ENCODE measurements at regions not wholly inside any gene's neighbourhood (a gene's known extent, or its start where the extent isn't known, plus 50 kb on each side); places are given as distances from the start of the nearest gene placed in this dataset.

DNA sequence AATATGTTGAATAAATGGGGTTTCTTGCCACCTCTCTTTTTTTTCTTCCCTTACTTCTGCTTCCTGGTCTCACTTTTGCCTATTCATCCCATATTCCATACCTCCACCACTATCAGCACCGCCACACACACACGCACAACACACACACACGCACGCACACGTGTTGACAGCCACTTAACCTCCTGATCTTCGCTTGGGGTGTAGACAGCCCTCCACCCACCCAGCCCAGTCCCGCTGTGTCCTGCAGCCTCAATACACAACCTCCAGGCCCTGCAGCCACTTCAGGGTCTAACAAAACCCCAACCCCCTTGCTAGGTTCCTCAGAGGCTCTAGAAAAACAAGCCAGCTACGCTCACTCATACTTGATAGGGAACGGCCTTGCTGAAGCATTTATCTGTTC, 72.3 kb downstream of the LINC00237 start:
- no peak for DNase-seq (ENCODE audit: low read depth)

DNA sequence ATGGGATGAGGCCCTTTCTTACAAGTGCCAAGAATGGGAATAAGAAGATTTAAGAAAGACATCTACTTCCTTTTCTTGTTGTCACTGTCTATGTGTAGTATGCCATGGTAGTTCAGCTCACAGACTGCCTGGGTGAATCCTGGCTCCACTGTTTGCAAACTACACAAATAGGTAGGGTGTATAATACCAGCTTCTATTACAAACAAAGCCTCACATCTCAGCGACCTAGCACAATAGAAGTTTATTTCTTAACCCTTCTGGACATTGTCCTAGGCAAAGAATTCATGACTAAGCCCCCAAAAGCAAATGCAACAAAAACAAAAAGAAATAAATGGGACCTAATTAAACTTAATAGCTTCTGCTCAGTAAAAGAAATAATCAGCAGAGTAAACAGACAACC, 74.5 kb downstream of the LINC00237 start:
- DNase-seq (ENCODE audit: low read depth), result no peak

GRCh38 chr20:21029341-21029740, 76.8 kb downstream of the LINC00237 start:
- DNase-seq (ENCODE audit: low read depth), result no peak

GRCh38 chr20:21028921-21029320, 77.2 kb downstream of the LINC00237 start:
- no peak for DNase-seq (ENCODE audit: low read depth)

GRCh38 chr20:21028436-21028835, 77.7 kb downstream of the LINC00237 start:
- DNase-seq (ENCODE audit: low read depth), result no peak

GRCh38 chr20:21027569-21027968, 78.6 kb downstream of the LINC00237 start:
- DNase-seq (ENCODE audit: low read depth), result no peak

DNA sequence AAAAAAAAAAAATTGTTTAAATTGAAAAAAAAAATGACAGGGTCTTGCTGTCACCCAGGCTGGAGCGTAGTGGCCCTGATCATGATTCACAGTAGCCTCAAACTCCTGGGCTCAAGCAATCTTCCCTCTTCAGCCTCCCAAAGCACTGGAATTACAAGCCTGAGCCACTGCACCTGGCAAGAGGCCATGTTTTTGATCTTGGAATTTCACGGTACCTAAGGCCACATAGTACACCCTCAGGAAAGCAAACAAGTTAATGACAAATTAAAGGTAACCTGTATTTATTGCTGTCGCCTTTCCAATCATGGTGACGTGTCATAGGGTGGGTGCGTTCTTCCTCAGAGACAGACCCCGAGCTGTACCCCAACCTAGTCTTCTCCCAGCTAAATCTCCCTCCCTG, 79.2 kb downstream of the LINC00237 start:
- no peak for DNase-seq (ENCODE audit: low read depth)

DNA sequence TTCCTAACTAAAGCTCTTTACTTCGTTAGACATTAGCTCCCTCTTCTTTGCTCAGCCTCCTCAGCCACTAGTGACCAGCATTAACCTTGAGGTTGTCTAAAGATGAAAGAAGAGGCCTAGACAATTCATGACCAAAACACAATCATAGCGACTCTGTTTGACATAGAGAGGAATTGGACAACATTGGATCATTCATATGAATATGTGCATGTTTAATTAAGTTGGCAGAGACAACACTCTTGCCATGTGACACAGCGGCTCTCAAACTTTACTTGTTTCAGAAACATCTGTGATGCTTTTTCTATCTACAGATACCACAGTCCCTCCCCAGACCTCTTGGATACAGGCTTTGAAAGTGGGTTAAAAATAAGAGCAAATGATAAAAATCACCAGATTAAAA, 81.7 kb downstream of the LINC00237 start:
- no peak for DNase-seq (ENCODE audit: low read depth)

DNA sequence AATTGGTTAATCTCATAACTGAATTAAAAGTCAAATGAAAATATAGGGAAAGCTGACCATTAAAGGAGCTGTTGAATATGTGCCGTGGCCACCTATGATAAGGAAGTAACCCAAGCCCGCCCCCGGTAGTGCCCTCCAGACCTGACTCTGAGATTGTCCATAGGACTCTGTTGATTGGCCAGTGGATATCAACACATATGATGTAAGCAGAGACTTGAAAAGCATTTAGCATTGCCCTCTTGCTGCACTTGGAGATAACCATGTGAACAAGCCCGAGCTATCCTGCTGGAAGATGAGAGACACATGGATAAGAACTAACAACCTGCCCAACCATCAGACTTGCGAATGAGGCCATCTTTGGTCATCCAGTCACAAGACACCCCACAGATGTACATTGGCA, 83.2 kb downstream of the LINC00237 start:
- no peak for DNase-seq (ENCODE audit: low read depth)

DNA sequence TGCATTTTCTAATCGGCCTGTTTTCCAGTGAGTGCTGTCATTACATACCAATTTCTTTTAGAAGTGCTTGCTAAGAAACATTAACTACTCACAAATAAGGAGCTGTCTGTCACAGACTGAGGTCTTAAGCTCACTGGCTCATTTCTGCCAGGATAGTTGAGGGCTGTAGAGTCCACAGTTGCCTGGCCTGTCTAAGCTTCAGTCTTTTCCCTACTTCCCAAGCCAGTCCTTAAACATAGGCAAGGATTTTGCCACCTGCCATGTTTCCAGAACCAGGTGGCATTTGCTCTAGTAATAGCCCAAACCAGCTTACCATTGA, 84.7 kb downstream of the LINC00237 start:
- DNase-seq (ENCODE audit: low read depth), result no peak

- DNase-seq (ENCODE audit: low read depth), result no peak
Measured at GRCh38 chr20:21020659-21021471, 85.3 kb downstream of the LINC00237 start.

DNA sequence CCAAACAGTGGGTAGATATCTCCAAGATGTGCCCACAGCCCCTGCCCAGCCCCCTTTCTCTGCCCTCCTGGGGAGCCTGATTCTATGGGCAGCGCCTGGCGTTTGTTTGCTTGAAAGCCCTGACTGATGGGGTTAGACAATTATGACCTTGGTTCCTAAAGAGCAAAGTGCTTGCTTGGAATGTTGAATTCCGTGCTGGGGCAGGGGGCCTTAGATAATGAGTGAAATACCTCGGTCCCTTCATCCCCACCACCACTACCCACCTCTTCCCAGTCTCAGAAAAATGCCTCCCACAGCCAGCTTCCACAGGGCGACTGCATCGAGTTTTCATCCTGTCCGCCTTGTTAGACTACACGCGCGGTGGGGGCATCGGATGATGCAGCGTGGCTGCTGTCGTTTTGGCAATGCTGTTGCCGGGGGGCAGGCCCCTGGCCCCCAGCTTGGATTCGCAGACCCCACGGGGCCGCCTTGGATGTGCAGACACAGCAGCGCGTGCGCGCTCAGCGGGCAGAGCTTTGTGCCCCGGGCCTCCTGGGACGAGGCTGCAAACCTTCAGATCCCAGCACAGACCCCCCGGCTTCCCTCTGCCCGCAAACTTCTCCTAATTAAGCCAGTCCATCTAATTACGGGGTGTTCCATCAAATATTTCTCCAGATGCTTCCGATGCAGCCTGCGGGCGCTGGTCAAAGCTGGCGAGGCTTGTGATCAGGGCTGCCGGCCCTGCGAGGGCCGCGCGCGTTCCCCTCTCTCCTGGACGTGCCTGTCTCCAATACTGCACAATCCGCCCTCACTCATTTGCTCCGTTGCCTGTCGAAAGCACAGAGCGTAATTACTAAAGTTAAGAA, 86.1 kb downstream of the LINC00237 start:
- no peak for DNase-seq (ENCODE audit: low read depth)

DNA sequence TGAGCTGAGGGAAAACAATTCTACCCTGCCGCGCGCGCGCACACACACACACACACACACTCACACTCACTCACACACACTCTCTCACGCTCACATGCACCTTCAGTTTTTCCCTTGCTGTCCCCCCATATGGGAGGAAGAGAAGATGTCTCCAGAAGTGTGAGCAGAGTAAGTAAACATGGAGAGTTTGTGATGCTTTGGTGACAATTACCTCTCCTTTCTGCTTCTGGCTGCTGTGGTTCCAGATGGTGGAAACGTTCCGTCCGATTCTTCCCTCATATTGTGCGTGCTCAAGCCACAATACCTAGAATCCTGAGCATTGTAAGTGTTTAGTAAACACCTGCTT, 86.7 kb downstream of the LINC00237 start:
- no peak for DNase-seq (ENCODE audit: low read depth)

GRCh38 chr20:21018576-21018975, 87.6 kb downstream of the LINC00237 start:
- no peak for DNase-seq (ENCODE audit: low read depth)

GRCh38 chr20:21017528-21018085, 88.6 kb downstream of the LINC00237 start:
- no peak for DNase-seq (ENCODE audit: low read depth)

- no peak for DNase-seq (ENCODE audit: low read depth)
Measured at GRCh38 chr20:21016751-21017150, 89.4 kb downstream of the LINC00237 start.

GRCh38 chr20:21014528-21014927, 91.6 kb downstream of the LINC00237 start:
- DNase-seq (ENCODE audit: low read depth), result no peak

DNA sequence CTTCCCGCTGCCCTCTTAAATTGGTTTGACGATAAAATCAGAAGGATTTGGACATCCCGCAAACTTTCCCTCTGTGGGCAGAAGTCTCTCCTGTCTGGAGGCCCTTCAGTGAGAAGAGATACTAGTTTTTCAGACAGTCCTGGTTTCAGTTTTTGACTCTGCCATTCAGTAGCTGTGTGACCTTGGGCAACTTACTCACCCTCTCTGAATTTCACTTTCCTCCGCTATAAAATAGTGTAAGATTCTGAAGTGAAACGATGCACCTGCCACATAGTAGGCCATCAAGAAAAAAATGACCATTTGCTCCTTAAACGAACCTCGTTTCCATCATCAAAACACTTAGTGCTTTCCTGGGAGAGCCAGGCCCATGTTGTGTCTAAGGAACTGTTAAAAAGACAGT, 97.2 kb downstream of the LINC00237 start:
- DNase-seq (ENCODE audit: low read depth), result no peak

DNA sequence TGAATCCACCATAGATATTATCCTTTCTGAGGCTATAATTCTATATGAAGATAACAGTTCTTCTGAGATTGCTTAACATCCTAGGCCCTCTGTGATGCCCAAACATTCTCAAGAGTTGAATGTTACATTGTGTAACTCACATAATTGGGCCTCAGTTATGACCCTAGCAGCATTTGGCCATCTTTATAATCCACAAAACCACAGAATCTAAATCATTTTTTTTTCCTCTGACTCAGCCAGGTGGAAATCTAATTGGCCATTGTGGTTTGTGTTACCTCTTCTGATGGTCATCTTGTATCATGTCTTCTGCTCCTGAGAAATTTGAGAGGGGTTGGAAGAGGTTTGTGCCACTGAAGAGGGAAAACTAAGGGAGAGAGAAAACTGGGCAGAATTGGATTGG, 99.5 kb downstream of the LINC00237 start:
- DNase-seq (ENCODE audit: low read depth), result no peak

- no peak for DNase-seq (ENCODE audit: low read depth)
Measured at GRCh38 chr20:21004386-21005076, 101.6 kb downstream of the LINC00237 start.

DNA sequence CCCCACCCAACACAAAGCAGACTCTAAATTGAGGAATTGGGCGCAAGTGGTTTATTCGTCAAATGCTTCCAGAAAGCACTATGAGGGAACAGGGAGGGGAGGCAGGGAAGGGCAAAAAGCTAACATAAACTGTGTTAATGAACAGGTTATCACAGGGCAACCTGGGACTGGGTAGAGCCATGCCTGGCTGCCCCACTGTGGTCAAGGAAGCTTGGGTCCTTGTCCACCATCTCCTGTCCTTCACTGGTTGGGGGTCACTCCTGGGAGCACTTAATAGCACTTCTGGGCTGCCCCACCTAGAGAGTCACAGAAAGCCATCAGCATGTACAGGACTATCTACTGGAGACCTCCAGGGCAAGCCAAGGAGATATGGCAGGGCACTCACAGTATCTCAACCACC, 102.3 kb downstream of the LINC00237 start:
- DNase-seq (ENCODE audit: low read depth), result no peak

DNA sequence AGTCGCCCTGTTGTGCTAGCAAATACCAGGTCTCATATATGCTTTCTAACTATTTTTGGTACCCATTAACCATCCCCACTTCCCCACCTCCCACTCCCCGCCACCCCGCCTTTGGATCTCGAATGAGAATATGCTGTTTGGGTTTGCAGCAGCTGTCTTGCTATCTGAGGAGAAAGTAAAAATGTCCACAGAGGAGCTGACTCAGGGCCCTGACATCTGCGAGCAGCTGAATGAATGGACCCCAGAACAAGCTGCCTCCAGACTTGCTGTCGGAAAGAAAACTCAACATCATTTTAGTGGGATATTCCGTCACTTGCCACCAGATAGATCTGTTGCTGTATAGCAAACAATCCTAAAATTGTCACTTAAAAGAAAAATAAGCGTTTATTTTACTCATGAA, 103.7 kb downstream of the LINC00237 start:
- no peak for DNase-seq (ENCODE audit: low read depth)

DNA sequence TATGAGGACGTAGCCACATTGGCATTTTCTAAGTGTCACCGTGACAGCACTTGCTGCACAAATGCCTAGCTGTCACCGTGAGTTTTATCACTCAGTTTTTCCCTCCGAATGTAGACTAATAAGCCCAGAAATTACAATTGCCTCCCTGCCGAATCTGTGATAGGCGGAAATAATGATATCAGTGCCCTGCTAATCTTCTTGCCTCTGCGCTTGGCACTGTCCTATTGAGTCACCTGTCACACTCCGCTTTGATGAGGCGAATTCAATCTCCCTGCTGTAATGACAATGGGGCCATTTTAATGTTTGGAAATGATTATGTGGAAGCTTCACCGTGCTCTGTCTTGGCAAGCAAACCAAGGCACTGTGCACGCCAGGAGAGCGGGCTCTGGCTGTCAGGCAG, 112.8 kb downstream of the LINC00237 start:
- no peak for DNase-seq (ENCODE audit: low read depth)

All from fibroblast of gingiva (primary cell).